K562 (cell line): ENCODE measurements at regions not wholly inside any gene's neighbourhood (a gene's known extent, or its start where the extent isn't known, plus 50 kb on each side); places are given as distances from the start of the nearest gene placed in this dataset.
A peak's percentile ranks its signal among the peaks of the same experiment; 100 is the strongest.

Source experiments
- ASH1L ChIP-seq: fragments of 450-650 bp; IDR thresholded peaks from 2 replicates; pipeline ENCODE4 v1.6.1; 2018; ENCODE audit warnings: borderline replicate concordance, mild to moderate bottlenecking, low read depth; ENCODE audit not compliant: partially characterized antibody
- ATF2 ChIP-seq: sonication (generic); formaldehyde crosslinking; IDR thresholded peaks from 2 replicates; pipeline ENCODE4 v1.8.1; 2022; ENCODE audit warnings: missing genetic modification reagents
- CEBPB ChIP-seq: fragments of 450-650 bp; IDR thresholded peaks from 2 replicates; pipeline ENCODE4 v1.6.1; 2016; ENCODE audit warnings: missing genetic modification characterization, missing compliant biosample characterization
- CGGBP1 ChIP-seq: fragments of 250-450 bp; sonication (Bioruptor Pico); IDR thresholded peaks from 2 replicates; pipeline ENCODE4 v1.9.0; 2021; ENCODE audit warnings: mild to moderate bottlenecking
- CHD2 ChIP-seq: IDR thresholded peaks from 2 replicates; pipeline ENCODE4 v1.6.1; 2011; ENCODE audit warnings: low read depth, low read length
- CTCF ChIP-seq, 3 experiments: IDR thresholded peaks in 2 of 3; conservative IDR thresholded peaks in 1 of 3; 2 replicates each; pipeline ENCODE4 v1.5.1; 2011 to 2012; ENCODE audit warnings: low read length in 3 of 3, mild to moderate bottlenecking in 3 of 3, control low read depth in 2 of 3, improper control_type of control experiment in 1 of 3, inconsistent platforms in 1 of 3, low read depth in 1 of 3, mixed read lengths in 1 of 3, moderate library complexity in 1 of 3; ENCODE audit not compliant: insufficient read depth in 2 of 3
- FOXM1 ChIP-seq, 2 experiments: fragments of 450-650 bp in 1 of 2; sonication (generic) in 1 of 2; formaldehyde crosslinking in 1 of 2; IDR thresholded peaks; 2 replicates each; pipeline versions ENCODE4 v1.6.1 to v1.9.0; 2017 to 2022; ENCODE audit warnings: low read depth in 2 of 2, mild to moderate bottlenecking in 2 of 2, missing genetic modification reagents in 1 of 2, moderate library complexity in 1 of 2
- MITF ChIP-seq: IDR thresholded peaks from 2 replicates; pipeline ENCODE4 v1.6.1; 2014; ENCODE audit warnings: antibody characterized with exemption
- NBN ChIP-seq: fragments of 450-650 bp; IDR thresholded peaks from 2 replicates; pipeline ENCODE4 v1.6.1; 2016; ENCODE audit warnings: low read depth, mild to moderate bottlenecking
- REST ChIP-seq, 2 experiments: fragments of 450-650 bp; formaldehyde crosslinking in 1 of 2; IDR thresholded peaks; 2 replicates each; pipeline versions ENCODE4 v1.4.0 to v1.6.1; 2014 to 2020; ENCODE audit warnings: mild to moderate bottlenecking in 2 of 2, borderline replicate concordance in 1 of 2, low read depth in 1 of 2
- SMARCA4 ChIP-seq: fragments of 450-650 bp; IDR thresholded peaks from 2 replicates; pipeline ENCODE4 v1.6.1; 2016
- SMC3 ChIP-seq: conservative IDR thresholded peaks from 2 replicates; pipeline ENCODE4 v1.6.1; 2011; ENCODE audit warnings: low read depth, low read length, improper control_type of control experiment; ENCODE audit not compliant: insufficient read depth
- ZNF830 ChIP-seq: fragments of 250-450 bp; sonication (Bioruptor Pico); IDR thresholded peaks from 2 replicates; pipeline ENCODE4 v1.5.0; 2021; ENCODE audit warnings: mild to moderate bottlenecking

GRCh38 chr20:61120595-61121515 is 131.2 kb upstream of the CDH4 start (continued):
- TF ChIP-seq REST (IDR thresholded peaks at IDR 0.05; ENCODE audit: borderline replicate concordance): peak; percentile 50; the same call in 1 of the 2 replicates
- no peak for TF ChIP-seq REST (CRISPR knock-in tag; IDR thresholded peaks at IDR 0.05; ENCODE audit: low read depth)
- TF ChIP-seq CEBPB (tag): peak; percentile 81
- peak; percentile 58 to 66 (median 64) for TF ChIP-seq CTCF (IDR thresholded peaks at IDR 0.05 in 2 of 3, conservative IDR thresholded peaks at IDR 0.05 in 1 of 3; ENCODE audit: insufficient read depth in 2 of 3, low read depth in 1 of 3, low read length in 3 of 3)
- TF ChIP-seq NBN: no peak
- TF ChIP-seq SMARCA4: peak; percentile 49
- no peak for TF ChIP-seq FOXM1 (IDR thresholded peaks at IDR 0.05; ENCODE audit: low read depth)
- no peak for TF ChIP-seq FOXM1 (CRISPR knock-in tag; IDR thresholded peaks at IDR 0.05; ENCODE audit: low read depth)
- no peak for TF ChIP-seq ZNF830 (CRISPR knock-in tag)
- TF ChIP-seq MITF: no peak
- peak; percentile 73 for TF ChIP-seq CHD2
- TF ChIP-seq ASH1L: no peak
- TF ChIP-seq CGGBP1: no peak
- TF ChIP-seq SMC3: peak; percentile 68
- no peak for TF ChIP-seq ATF2 (CRISPR knock-in tag)
